ENCODE measurements at regions not wholly inside any gene's neighbourhood (a gene's known extent, or its start where the extent isn't known, plus 50 kb on each side); places are given as distances from the start of the nearest gene placed in this dataset.

GRCh38 chr3:40841570-40842109 lies 316.9 kb downstream of the ZNF621 start:
- no peak for DNase-seq (ENCODE audit: extremely low read depth, low read depth)
- H3K4me3 ChIP-seq (replicated peaks; ENCODE audit: low read depth, low read length): no peak overlapping the region
- TF ChIP-seq CTCF (IDR thresholded peaks at IDR 0.05; ENCODE audit: low read depth, low read length, missing control alignments): no peak

DNA sequence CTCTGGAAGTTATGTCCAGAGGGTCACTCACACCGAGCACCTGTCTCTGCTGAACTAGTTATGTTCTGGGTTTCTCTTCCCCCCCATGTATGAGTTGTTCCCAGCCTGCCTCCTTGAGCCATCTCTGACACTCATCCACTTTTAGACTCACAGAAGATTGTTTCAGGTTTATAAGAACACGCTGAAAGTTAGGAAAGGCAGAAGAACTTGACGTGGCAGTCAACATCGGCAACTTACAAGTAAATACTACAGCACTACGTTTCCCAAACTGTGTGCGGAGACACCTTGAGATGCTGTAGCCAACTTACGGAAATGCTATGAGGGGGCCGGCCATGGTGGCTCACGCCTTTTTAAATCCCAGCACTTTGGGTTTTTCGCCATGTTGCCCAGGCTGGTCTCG lies 318.0 kb downstream of the ZNF621 start:
- no peak for DNase-seq (ENCODE audit: extremely low read depth, low read depth)
- TF ChIP-seq CTCF (IDR thresholded peaks at IDR 0.05; ENCODE audit: low read depth, low read length, missing control alignments): no peak
- H3K4me3 ChIP-seq (replicated peaks; ENCODE audit: low read depth, low read length): no peak overlapping the region

- no peak for TF ChIP-seq CTCF (IDR thresholded peaks at IDR 0.05; ENCODE audit: low read depth, low read length, missing control alignments)
- DNase-seq (ENCODE audit: extremely low read depth, low read depth): no peak
- no peak overlapping the region for H3K4me3 ChIP-seq (replicated peaks; ENCODE audit: low read depth, low read length)
Observed at GRCh38 chr3:40843208-40843624, 318.5 kb downstream of the ZNF621 start.

DNA sequence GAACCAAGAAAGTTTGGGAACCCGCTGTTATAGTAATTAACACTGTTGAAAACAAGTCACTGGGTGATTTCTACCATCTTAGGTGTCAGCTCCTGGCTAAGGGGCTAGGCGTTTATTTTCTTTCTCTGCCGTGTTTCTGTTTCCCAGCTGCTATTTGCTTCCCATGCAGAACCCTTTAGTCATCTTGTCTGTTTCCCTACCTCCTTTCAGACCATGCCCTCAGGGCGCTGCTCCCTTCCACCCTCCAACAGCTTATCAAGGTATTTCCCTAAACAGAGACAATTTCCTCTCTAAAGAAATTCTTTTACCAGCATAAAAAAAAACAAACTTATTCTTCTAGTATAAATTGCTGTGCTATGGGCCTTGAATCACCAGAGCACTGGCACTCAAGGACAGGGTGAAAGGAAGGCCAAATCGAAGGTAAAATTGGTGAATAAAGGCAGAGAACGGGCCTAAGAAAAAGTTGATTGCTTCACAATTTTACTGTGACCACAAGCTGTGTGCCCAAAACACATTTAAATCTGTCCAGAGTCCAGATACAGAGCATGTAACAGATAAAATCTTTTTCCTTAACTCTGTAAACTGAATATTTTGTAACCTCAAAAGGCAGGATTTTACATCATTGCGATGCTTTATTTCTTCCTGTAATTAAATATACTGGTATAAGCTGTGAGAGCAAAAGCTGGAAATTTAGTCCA lies 319.2 kb downstream of the ZNF621 start:
- no peak overlapping the region for H3K4me3 ChIP-seq (replicated peaks; ENCODE audit: low read depth, low read length)
- no peak for DNase-seq (ENCODE audit: extremely low read depth, low read depth)
- no peak for TF ChIP-seq CTCF (IDR thresholded peaks at IDR 0.05; ENCODE audit: low read depth, low read length, missing control alignments)

DNA sequence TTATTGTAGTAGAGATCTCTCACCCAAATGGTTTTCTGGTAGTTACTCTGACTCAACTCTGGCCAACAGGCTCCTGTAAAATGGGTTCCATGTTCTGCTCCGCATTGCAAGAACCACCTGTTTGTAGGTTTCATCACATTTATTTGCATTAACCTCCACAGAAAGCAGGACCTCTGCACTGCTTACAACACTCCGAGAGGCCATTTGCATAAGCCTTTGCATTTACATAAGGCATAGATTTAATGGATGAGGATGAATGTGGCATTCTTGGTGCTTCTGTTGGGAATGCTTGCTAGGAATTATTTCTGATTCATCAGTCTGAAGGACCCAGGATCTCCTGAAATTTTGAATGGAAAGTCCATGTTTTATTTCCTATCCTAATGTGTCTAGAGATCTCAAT lies 320.1 kb downstream of the ZNF621 start:
- TF ChIP-seq CTCF (IDR thresholded peaks at IDR 0.05; ENCODE audit: low read depth, low read length, missing control alignments): no peak
- no peak overlapping the region for H3K4me3 ChIP-seq (replicated peaks; ENCODE audit: low read depth, low read length)
- no peak for DNase-seq (ENCODE audit: extremely low read depth, low read depth)

DNA sequence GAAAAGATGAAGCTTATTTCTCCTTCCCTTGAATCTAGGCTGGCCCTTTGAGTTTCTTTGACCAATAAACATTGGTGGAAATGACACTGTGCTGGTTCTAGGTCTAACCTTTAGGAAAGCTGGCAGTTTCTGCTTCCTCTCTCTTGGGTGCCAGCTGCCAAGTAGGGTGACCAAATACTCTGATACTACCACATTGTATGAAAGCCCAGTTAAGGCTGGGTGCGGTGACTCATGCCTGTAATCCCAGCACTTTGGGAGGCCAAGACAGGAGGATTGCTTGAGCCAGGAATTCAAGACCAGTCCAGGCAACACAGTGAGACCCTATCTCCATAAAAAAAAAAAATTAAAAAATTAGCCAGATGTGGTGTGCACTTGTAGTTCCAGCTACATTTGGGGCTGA lies 320.7 kb downstream of the ZNF621 start:
- TF ChIP-seq CTCF (IDR thresholded peaks at IDR 0.05; ENCODE audit: low read depth, low read length, missing control alignments): no peak
- DNase-seq (ENCODE audit: extremely low read depth, low read depth): no peak
- H3K4me3 ChIP-seq (replicated peaks; ENCODE audit: low read depth, low read length): no peak overlapping the region

DNA sequence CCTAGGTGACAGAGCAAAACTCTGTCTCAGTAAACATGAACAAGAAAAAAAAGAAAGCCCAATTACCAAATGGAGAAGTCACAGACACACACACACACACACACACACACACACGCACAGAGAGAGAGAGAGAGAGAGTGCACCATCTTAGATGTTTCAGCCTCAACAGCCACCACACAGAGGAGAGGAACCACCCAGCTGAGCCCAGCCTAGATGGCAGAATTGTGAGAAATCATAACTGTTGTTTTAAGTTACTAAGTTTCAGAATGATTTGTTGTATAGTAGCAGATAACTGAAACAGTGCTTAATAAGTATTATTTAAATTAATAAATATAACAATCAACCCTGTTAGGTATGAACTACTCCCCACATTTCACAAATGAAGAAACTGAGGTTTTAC lies 321.2 kb downstream of the ZNF621 start:
- DNase-seq (ENCODE audit: extremely low read depth, low read depth): no peak
- no peak for TF ChIP-seq CTCF (IDR thresholded peaks at IDR 0.05; ENCODE audit: low read depth, low read length, missing control alignments)
- no peak overlapping the region for H3K4me3 ChIP-seq (replicated peaks; ENCODE audit: low read depth, low read length)

All from HFF-Myc (cell line).